Dedifferentiated amniotic fluid mesenchymal stem cell (primary cell): ENCODE measurements at regions not wholly inside any gene's neighbourhood (a gene's known extent, or its start where the extent isn't known, plus 50 kb on each side); places are given as distances from the start of the nearest gene placed in this dataset.
"Not testable (repeated sequence)": the region's sequence is repeated elsewhere in the genome, so short reads cannot be mapped to it uniquely, and the experiment has no call there.

Source experiments
- DNase-seq: peaks from one replicate; pipeline ENCODE4 v3.0.0-alpha.2; 2016; ENCODE audit errors: extremely low spot score

- no peak for DNase-seq
These were observed 246.9 kb upstream of the LUZP2 start for GRCh38 chr11:24249921-24250320.

- peak; percentile 46 for DNase-seq
These were observed 243.6 kb upstream of the LUZP2 start for GRCh38 chr11:24253237-24253760.

GRCh38 chr11:24264868-24265267 is 232.0 kb upstream of the LUZP2 start:
- DNase-seq: no peak

- no peak for DNase-seq
These were observed 229.8 kb upstream of the LUZP2 start for GRCh38 chr11:24267014-24267413.

GRCh38 chr11:24271798-24272197 is 225.1 kb upstream of the LUZP2 start:
- DNase-seq: no peak

GRCh38 chr11:24274214-24274781 is 222.6 kb upstream of the LUZP2 start:
- not testable (repeated sequence) for DNase-seq

- no peak for DNase-seq
These were observed 210.6 kb upstream of the LUZP2 start for GRCh38 chr11:24286238-24286637.

GRCh38 chr11:24289301-24289700 is 207.6 kb upstream of the LUZP2 start:
- DNase-seq: no peak

- no peak for DNase-seq
These were observed 202.9 kb upstream of the LUZP2 start for GRCh38 chr11:24293964-24294363.

- no peak for DNase-seq
These were observed 201.5 kb upstream of the LUZP2 start for GRCh38 chr11:24295360-24295759.

GRCh38 chr11:24297461-24297860 is 199.4 kb upstream of the LUZP2 start:
- DNase-seq: no peak

GRCh38 chr11:24298146-24298545 is 198.7 kb upstream of the LUZP2 start:
- DNase-seq: no peak

GRCh38 chr11:24311974-24312373 is 184.9 kb upstream of the LUZP2 start:
- no peak for DNase-seq

- DNase-seq: no peak
These were observed 184.2 kb upstream of the LUZP2 start for GRCh38 chr11:24312464-24313238.

- DNase-seq: no peak
These were observed 175.6 kb upstream of the LUZP2 start for GRCh38 chr11:24321229-24321628.

GRCh38 chr11:24324211-24324610 is 172.6 kb upstream of the LUZP2 start:
- DNase-seq: no peak

GRCh38 chr11:24344222-24344621 is 152.6 kb upstream of the LUZP2 start:
- DNase-seq: no peak

- DNase-seq: no peak
These were observed 147.9 kb upstream of the LUZP2 start for GRCh38 chr11:24348908-24349307.

- DNase-seq: no peak
These were observed 145.7 kb upstream of the LUZP2 start for GRCh38 chr11:24351179-24351578.

GRCh38 chr11:24356501-24356900 is 140.4 kb upstream of the LUZP2 start:
- no peak for DNase-seq

- DNase-seq: no peak
These were observed 139.0 kb upstream of the LUZP2 start for GRCh38 chr11:24357620-24358410.

- no peak for DNase-seq
These were observed 124.4 kb upstream of the LUZP2 start for GRCh38 chr11:24372491-24372890.

GRCh38 chr11:24373516-24373915 is 123.3 kb upstream of the LUZP2 start:
- DNase-seq: no peak
